Activated CD4-positive, alpha-beta T cell treated with anti-CD3 and anti-CD28 coated beads for 36 hours (primary cell): ENCODE measurements at regions not wholly inside any gene's neighbourhood (a gene's known extent, or its start where the extent isn't known, plus 50 kb on each side); places are given as distances from the start of the nearest gene placed in this dataset.

Source experiments
- ATAC-seq: fragments of 200-7000 bp; cut with Tn5 transposase; one replicate; pipeline ENCODE4 v1.10.0; 2021; ENCODE audit warnings: mild to moderate bottlenecking, moderate library complexity
- CTCF ChIA-PET: fragments of 350-600 bp; sonication (Branson Sonifier 250); formaldehyde crosslinking; loops from one replicate; lab custom pipeline; 2021; ENCODE audit warnings: antibody characterized with exemption; lab: Charles Lee
- POLR2A ChIA-PET: fragments of 350-600 bp; sonication (Branson Sonifier 250); formaldehyde crosslinking; loops from one replicate; lab custom pipeline; 2021; ENCODE audit warnings: antibody characterized with exemption, inconsistent platforms; lab: Charles Lee
- DNase-seq: peaks from one replicate; pipeline ENCODE4 v3.0.0-alpha.2; 2020
- H3K27ac Mint-ChIP-seq: one replicate; pipeline ENCODE4 v1.8.0; 2021; ENCODE audit warnings: mixed read lengths
- H3K27me3 Mint-ChIP-seq: one replicate; pipeline ENCODE4 v1.8.0; 2021; ENCODE audit warnings: mixed read lengths
- H3K36me3 Mint-ChIP-seq: one replicate; pipeline ENCODE4 v1.8.0; 2021; ENCODE audit warnings: low read depth, mixed read lengths
- H3K4me1 Mint-ChIP-seq: one replicate; pipeline ENCODE4 v1.8.0; 2021; ENCODE audit warnings: mixed read lengths
- H3K4me3 Mint-ChIP-seq: one replicate; pipeline ENCODE4 v1.8.0; 2021; ENCODE audit warnings: mild to moderate bottlenecking, moderate library complexity, mixed read lengths
- H3K9me3 Mint-ChIP-seq: one replicate; pipeline ENCODE4 v1.8.0; 2021; ENCODE audit warnings: low read depth, mixed read lengths
- intact Hi-C, 2 experiments: fragments of 100-400 bp; cut with DNase I in 1 of 2; cut with micrococcal nuclease in 1 of 2; formaldehyde crosslinking; loops; one replicate each; pipeline versions ENCODE4 v1.14.2 to v1.15.1; 2022 to 2024; cut with DNase I, micrococcal nuclease

DNA sequence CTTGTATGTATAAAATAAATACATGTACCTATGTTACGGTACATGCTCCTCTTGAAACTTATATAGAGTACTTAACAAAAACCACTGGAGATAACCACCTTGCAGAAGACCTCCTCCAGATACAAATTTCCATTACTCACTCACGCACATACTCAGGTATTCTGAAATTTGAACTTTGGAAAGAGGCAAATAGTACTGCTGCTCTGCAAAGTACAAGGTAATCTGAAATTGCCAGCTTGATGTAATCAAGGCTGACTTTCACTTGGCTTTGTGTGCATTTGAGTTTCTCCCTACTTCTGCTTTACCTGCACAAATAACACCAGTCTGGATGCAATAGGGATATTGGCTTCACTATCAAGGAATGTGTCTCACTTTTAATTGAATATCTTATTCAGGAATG is 123.6 kb downstream of the FOXA2 start:
- no peak overlapping the region for H3K27ac Mint-ChIP-seq
- DNase-seq: no peak
- intact Hi-C loops: no loop called here

DNA sequence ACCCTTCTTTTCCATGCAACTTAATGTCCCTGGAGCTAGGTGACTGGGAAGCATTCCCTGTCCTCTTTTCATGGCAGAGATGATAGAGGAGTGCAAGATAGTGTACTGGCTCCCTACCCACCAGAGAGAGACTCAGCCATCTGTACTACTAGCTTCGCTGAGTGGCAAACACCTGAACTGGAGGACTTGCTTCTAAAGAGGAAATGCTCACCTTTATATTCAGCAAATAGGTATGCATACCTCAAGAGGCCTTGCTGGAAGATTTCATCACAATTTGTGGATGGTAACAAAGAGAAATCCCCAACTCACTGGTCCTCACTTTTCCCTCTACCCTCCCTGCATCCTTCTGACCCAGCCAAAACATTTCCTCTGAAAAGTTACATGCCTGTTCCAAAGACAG is 124.1 kb downstream of the FOXA2 start:
- ChIA-PET CTCF (no interaction called here), POLR2A (no interaction called here)
- Mint-ChIP-seq H3K9me3 (no peaks in the 10 kb centered on the region), H3K4me1 (no peaks in the 10 kb centered on the region), H3K27me3 (no peaks in the 10 kb centered on the region), H3K4me3 (no peak overlapping the region), H3K36me3 (no peaks in the 10 kb centered on the region), H3K27ac (no peak overlapping the region)
- DNase-seq (no peak), ATAC-seq (no peak)
- intact Hi-C loops: no loop called here

More for the DNA sequence above, 123.6 kb downstream of the FOXA2 start:
- ChIA-PET POLR2A (no interaction called here), CTCF (no interaction called here)
- H3K4me3 Mint-ChIP-seq: no peak overlapping the region
- H3K4me1 Mint-ChIP-seq: no peaks in the 10 kb centered on the region
- no peaks in the 10 kb centered on the region for H3K36me3 Mint-ChIP-seq
- no peaks in the 10 kb centered on the region for H3K27me3 Mint-ChIP-seq
- ATAC-seq: no peak
- no peaks in the 10 kb centered on the region for H3K9me3 Mint-ChIP-seq

DNA sequence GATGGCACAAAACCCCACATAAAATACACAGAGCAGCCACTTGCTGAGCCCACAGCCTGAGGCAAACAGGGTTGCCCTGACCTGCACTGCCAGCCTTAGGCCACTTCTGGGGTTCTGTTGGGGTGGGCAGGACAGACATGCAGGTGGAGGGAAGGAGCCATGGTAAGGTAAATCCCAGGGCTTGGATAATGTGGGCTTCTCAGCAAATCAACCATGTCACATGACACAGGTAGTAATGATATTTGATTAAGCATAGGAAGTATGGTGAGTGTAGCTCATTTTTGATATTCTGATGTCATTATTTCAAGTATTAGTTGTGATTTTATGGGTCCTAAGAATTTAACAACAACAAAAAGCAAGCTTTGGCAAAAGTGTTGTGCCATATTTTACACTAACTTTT is 124.6 kb downstream of the FOXA2 start:
- ChIA-PET CTCF (no interaction called here), POLR2A (no interaction called here)
- Mint-ChIP-seq H3K27ac (no peak overlapping the region), H3K4me1 (no peaks in the 10 kb centered on the region), H3K9me3 (no peaks in the 10 kb centered on the region), H3K36me3 (no peaks in the 10 kb centered on the region), H3K4me3 (no peak overlapping the region), H3K27me3 (no peaks in the 10 kb centered on the region)
- ATAC-seq (no peak), DNase-seq (no peak)
- intact Hi-C loops: no loop called here

DNA sequence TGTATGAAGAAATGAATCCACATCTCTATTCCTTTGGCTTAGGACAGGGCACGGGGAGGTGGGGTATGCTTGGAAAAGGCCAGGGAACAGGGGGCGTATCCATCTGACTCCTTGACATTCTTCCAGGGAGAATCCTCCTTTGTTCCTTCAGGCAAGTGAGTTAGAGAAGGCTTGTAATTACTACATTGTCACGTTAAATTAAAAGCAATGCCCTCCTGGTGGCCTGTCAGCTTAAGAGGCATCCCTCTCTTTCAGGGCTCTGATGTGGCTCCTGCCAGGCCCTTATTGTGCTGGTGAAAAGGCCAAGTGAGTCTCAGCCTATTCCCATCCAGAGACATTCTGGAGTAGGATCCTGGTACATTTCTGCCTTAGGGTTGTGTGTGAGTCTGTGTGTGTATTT is 128.3 kb downstream of the FOXA2 start:
- ChIA-PET POLR2A (no interaction called here), CTCF (no interaction called here)
- no peak overlapping the region for H3K27ac Mint-ChIP-seq
- intact Hi-C loops: no loop called here
- ATAC-seq: no peak
- H3K4me3 Mint-ChIP-seq: no peak overlapping the region
- no peaks in the 10 kb centered on the region for H3K27me3 Mint-ChIP-seq
- no peaks in the 10 kb centered on the region for H3K9me3 Mint-ChIP-seq
- no peak for DNase-seq
- H3K36me3 Mint-ChIP-seq: no peaks in the 10 kb centered on the region
- no peaks in the 10 kb centered on the region for H3K4me1 Mint-ChIP-seq

DNA sequence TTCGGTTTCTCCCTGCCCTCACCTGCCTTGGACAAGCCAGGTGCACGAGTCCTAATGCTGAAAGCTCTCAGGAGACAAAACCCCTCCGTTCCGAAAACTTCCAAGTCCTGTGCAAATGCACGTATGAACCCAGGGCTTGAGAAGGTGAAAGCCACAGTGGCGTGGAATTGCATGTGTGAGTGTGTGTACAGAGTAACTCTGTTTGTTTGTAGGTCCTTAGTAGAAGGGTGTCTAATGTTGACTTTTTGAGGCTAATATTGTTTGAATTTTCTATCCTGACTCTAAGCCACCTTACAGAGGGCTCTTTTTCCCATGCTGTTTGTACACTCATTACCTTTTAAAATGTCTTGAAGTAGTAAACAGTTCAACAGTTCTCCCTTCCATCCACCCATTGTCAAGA is 129.1 kb downstream of the FOXA2 start:
- ATAC-seq (no peak), DNase-seq (no peak)
- Mint-ChIP-seq H3K27ac (no peak overlapping the region), H3K4me3 (no peak overlapping the region), H3K4me1 (no peaks in the 10 kb centered on the region), H3K36me3 (no peaks in the 10 kb centered on the region), H3K9me3 (no peaks in the 10 kb centered on the region), H3K27me3 (no peaks in the 10 kb centered on the region)
- CTCF ChIA-PET: no interaction called here
- POLR2A ChIA-PET: no interaction called here
- intact Hi-C loops: no loop called here

DNA sequence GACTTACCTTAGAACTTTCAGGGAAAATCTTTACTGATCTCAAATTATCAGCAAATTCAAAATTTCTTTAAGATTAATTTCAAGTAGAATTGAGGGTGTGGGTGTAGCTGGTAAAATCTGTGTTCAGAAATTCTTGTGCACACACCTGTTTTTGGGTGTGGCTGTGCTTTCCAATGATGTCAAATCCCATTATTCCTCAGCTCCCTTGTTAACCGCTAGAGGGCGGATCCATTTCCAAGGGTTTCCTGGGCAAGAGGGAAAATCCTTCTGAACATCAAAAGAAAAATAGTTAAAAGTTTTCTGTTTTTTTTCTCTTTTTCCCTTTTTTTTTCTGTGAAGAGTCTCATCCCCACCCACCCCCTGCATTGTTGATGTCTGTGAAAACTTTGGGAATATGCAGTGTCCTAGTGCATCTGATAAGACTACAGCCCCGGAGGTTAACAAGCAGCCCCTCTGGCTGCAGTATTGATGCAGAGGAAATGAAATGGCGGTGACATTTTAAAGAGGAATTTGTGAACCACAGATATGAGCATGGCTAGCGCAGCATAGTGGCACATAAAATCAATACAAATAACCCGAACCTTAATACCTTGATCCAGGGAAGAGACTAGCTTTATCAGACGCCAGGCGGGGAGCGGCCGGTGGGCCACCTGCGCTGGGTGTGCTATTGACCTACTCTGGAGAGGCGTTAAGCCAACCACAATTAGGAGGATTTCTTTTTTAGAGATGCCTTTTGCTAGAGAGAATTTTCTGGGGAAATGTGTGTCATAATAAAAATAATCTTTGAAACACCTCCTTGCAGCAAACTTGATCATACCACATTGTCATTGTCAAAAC is 130.9 kb downstream of the FOXA2 start:
- no peak for DNase-seq
- POLR2A ChIA-PET: no interaction called here
- CTCF ChIA-PET: interaction anchor here (0.7 kb wide), 1 partner anchor 16 kb away, joined by 3 read pairs; no protein-coding TSS in a partner anchor
- no peak for ATAC-seq
- no peaks in the 10 kb centered on the region for H3K27me3 Mint-ChIP-seq
- intact Hi-C loops: no loop called here
- H3K9me3 Mint-ChIP-seq: no peaks in the 10 kb centered on the region
- H3K36me3 Mint-ChIP-seq: no peaks in the 10 kb centered on the region
- H3K4me3 Mint-ChIP-seq: no peak overlapping the region
- no peaks in the 10 kb centered on the region for H3K4me1 Mint-ChIP-seq
- H3K27ac Mint-ChIP-seq: no peak overlapping the region

DNA sequence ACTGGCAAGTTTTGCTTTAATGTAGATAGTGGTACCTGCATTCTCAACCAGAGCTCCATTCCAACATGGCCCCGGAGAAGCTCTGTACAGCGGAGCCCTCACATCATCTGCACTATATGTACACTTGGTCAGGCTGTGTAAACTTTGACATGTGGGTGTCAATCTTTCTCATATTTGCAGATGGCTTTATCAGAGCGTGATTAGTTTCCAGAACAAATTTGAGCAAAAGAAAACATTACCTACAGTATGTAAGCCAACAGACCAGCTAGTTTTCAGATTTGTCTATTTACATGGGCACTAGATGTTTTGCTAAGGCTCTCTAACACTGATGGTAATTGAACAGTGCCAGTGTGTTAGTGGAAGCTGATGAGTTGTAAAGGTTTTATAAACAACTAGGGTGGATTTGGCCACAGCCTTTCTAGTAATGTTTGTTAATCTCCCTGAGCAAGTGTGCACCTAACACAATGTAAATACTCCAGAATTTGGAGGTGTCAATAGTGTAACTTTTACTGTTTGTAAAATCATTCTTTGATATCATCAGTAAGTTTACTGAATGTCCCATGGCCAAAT is 131.8 kb downstream of the FOXA2 start:
- POLR2A ChIA-PET: no interaction called here
- intact Hi-C loops: no loop called here
- H3K27ac Mint-ChIP-seq: no peak overlapping the region
- no peaks in the 10 kb centered on the region for H3K27me3 Mint-ChIP-seq
- no peak for ATAC-seq
- H3K4me3 Mint-ChIP-seq: no peak overlapping the region
- no peaks in the 10 kb centered on the region for H3K4me1 Mint-ChIP-seq
- CTCF ChIA-PET: interaction anchor here (0.7 kb wide), 1 partner anchor 17 kb away, joined by 3 read pairs; no protein-coding TSS in a partner anchor
- no peaks in the 10 kb centered on the region for H3K9me3 Mint-ChIP-seq
- H3K36me3 Mint-ChIP-seq: no peaks in the 10 kb centered on the region
- no peak for DNase-seq

DNA sequence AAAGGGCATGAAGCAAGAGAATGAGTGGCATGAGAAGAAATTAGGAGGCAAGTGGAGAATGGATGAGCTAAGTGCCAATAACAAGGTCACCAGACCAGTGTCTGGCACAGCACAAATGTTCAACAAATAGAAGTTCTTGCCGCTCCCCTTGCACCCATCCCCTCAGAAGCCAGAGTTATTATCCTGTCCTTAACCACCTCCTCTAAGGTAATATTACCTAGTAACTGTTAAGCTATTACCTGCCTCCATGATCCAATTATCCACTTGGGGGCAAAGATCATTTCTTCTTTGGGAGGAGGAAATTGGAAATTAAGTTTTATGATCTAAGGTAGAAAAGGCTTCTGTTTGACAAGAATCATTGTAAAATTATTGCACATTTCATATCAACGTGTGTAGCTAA is 133.8 kb downstream of the FOXA2 start:
- ATAC-seq (no peak), DNase-seq (no peak)
- Mint-ChIP-seq H3K27ac (no peak overlapping the region), H3K4me3 (no peak overlapping the region), H3K9me3 (no peaks in the 10 kb centered on the region), H3K36me3 (no peaks in the 10 kb centered on the region), H3K27me3 (no peaks in the 10 kb centered on the region), H3K4me1 (no peaks in the 10 kb centered on the region)
- intact Hi-C loops: no loop called here
- ChIA-PET CTCF (no interaction called here), POLR2A (no interaction called here)

DNA sequence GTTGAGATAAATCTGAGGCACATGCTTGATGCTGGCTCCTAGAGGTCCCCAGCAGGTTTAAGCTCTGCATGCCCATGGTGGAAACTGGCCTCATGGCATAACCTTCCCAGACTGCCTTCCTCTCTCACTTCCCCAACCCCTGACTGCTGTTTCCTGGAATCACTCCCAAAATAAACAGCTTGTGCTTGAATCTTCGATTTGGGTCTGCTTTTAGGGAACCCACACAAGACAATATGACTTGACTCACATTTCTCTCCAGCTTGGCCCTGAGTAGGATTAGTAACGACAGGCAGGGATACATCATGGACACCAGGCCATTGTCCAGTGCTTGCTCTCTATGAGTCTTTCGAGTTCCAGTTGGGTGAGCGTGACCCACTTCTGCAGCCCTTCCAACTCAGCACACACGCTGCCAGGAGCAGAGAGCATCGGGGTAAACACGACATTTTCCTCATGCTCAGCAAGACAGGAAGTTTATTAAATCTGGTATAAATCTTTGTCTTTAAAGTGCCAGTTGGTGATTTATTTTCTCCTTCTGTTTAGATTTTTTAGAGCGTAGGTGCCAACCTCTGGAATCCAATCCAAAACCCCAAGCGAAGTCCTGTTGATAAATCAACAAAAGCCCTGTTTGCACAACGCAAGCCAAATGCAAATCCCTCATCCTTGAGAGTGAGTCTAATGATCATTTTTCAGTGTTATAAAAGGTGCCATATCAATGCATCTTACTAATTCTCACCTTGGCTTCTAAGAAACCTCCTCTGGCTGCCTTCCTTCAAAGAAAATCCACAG is 135.0 kb downstream of the FOXA2 start:
- Mint-ChIP-seq H3K4me3 (no peak overlapping the region), H3K27me3 (no peaks in the 10 kb centered on the region), H3K9me3 (no peaks in the 10 kb centered on the region), H3K4me1 (no peaks in the 10 kb centered on the region), H3K36me3 (no peaks in the 10 kb centered on the region), H3K27ac (no peak overlapping the region)
- ATAC-seq (no peak), DNase-seq (no peak)
- ChIA-PET CTCF (no interaction called here), POLR2A (no interaction called here)
- intact Hi-C loops: no loop called here

DNA sequence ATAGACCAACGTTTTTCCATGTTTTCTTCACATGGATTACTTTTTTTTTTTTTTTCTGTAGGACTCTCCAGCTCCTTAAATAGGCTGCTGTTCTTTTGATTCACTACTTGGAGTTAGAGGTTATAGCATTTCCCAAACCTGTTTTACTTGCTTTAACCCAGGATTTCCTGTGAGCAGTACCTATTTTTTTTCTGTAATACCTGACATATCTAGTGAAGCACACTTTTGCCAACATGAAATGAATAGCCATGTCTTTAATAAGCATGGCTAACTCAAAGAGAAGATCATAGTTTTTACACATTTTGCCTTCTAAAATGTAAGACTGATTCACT is 137.0 kb downstream of the FOXA2 start:
- DNase-seq (no peak), ATAC-seq (no peak)
- no peak overlapping the region for H3K4me3 Mint-ChIP-seq
- intact Hi-C loops: no loop called here
- no peaks in the 10 kb centered on the region for H3K36me3 Mint-ChIP-seq
- H3K27me3 Mint-ChIP-seq: no peaks in the 10 kb centered on the region
- no peaks in the 10 kb centered on the region for H3K4me1 Mint-ChIP-seq
- no peak overlapping the region for H3K27ac Mint-ChIP-seq
- ChIA-PET POLR2A (no interaction called here), CTCF (no interaction called here)
- H3K9me3 Mint-ChIP-seq: no peaks in the 10 kb centered on the region

DNA sequence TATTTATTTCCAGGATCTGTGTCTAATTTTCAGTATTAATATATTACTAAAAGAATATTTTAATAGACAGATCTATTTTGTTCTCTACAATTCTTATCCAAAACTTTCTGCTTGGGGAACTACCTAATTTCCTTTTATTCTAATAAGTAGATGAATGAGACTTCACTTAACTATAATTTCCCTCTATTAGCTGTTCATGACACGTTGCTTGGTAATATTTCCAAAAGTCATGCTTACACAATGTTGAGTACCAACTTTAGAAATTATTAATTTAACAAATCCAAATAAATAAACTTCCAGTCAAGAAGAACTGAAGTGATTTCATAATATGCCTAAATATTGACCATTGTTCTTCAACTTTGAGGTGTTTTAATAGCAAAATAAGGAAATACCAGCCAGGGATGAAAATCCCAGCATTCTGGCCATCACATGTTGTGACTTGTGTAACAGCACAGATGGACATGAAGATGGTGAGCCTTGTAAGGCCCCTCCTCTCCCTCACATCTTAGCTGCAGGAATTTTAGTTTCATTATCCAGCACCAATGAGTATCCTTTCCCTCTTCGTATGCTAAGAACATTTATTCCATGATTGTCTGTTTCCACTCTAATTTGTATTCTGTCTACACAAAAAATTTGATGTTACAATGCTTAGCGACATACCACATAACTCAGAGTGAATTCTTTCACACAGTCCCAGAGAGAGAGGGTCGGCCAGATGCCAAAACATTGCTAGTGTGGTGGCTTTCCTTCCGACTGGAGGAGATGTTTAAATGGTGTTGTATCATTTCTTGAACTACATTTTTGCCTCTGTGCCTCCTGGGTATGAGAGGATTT is 137.5 kb downstream of the FOXA2 start:
- no peak overlapping the region for H3K4me3 Mint-ChIP-seq
- no peaks in the 10 kb centered on the region for H3K4me1 Mint-ChIP-seq
- no peaks in the 10 kb centered on the region for H3K9me3 Mint-ChIP-seq
- CTCF ChIA-PET: no interaction called here
- ATAC-seq: no peak
- no peaks in the 10 kb centered on the region for H3K27me3 Mint-ChIP-seq
- DNase-seq: no peak
- H3K36me3 Mint-ChIP-seq: no peaks in the 10 kb centered on the region
- POLR2A ChIA-PET: no interaction called here
- intact Hi-C loops: no loop called here
- no peak overlapping the region for H3K27ac Mint-ChIP-seq
